ENCODE measurements at regions not wholly inside any gene's neighbourhood (a gene's known extent, or its start where the extent isn't known, plus 50 kb on each side); places are given as distances from the start of the nearest gene placed in this dataset.

DNA sequence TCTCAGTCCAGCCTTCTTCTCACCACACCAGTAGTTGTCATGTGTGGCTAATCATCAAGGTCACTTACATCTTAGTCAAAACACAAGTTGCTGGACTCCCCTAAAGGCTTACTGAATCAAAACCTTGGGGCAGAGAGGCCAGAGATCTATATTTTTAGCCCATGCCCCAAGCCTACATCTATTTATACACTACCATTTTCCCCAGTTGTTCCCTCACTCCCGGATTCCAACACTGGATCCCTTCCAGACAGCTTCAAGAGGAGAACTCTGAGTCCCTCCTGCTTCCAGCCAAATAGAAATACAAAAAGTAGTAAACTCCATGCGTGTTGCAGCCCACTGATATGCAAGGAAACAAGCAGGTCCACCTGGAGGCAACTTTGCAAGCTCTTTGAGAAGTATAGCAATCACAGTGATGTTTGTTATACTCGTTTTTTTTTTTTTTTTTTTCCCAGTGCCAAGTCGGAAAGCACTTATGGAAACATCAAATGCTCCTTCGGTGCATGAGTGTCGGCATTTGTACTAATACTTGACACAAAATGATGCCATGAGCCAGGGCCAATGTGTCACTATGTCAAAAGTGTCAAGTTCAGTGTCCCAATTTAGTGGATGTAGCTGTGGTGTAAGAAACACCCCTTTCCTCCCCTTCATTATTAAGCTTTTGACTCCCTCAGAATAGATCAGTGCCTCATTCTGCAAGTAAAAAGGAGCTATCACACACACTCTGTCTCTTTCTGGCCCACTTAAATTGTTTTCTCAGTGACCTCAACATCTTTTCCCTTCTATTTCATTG is 594.2 kb upstream of the SGCD start:
- POLR2A ChIA-PET (ENCODE audit: unreplicated experiment) = interaction anchor here (0.6 kb wide), 2 partner anchors 38 to 984 kb away, joined by 3 to 4 read pairs; no protein-coding TSS in a partner anchor

More for the DNA sequence above, 594.2 kb upstream of the SGCD start:
- H3K9ac ChIP-seq (ENCODE audit: low read depth, low read length) = no peak overlapping the region
- H2BK5ac ChIP-seq (ENCODE audit: low read depth, low read length, poor library complexity, severe bottlenecking) = no peak overlapping the region
- H2BK15ac ChIP-seq (ENCODE audit: low read depth, low read length) = no peak overlapping the region
- in situ Hi-C loops (cut with MboI; ENCODE audit: low sequenced_read_pairs) (no loop called here), intact Hi-C loops (cut with micrococcal nuclease) (no loop called here), dilution Hi-C loops (cut with HindIII; ENCODE audit: low sequenced_read_pairs, unreplicated experiment) (no loop called here)
- H3K4me2 ChIP-seq (ENCODE audit: low read depth, low read length) = no peak overlapping the region
- ATAC-seq (ENCODE audit: low read depth) (no peak), DNase-seq (no peak)
- no peak overlapping the region for H3K56ac ChIP-seq (ENCODE audit: extremely low read depth, insufficient read depth, low read length)
- CTCF ChIA-PET = interaction anchor here (0.6 kb wide), 1 partner anchor 469 kb away, joined by 5 read pairs; no protein-coding TSS in a partner anchor
- H2BK20ac ChIP-seq (ENCODE audit: low read depth, low read length) = no peak overlapping the region
- H2AK9ac ChIP-seq (replicated peaks; ENCODE audit: low read depth, low read length, poor library complexity) = no peak overlapping the region
- H4K91ac ChIP-seq (ENCODE audit: insufficient read depth, low read depth, low read length) = no peak overlapping the region
- no peaks in the 10 kb centered on the region for H3K79me1 ChIP-seq (ENCODE audit: low read depth in 1 of 2, low read length in 2 of 2)
- H3K23ac ChIP-seq (ENCODE audit: low read depth, low read length) = no peak overlapping the region
- no peak overlapping the region for H2BK120ac ChIP-seq (ENCODE audit: low read depth, low read length)
- no peak overlapping the region for H3K27ac ChIP-seq (ENCODE audit: insufficient read depth, low read length)
- no peak overlapping the region for H3K4ac ChIP-seq (ENCODE audit: low read depth, low read length)
- no peak for TF ChIP-seq CEBPB (IDR thresholded peaks at IDR 0.05; ENCODE audit: low read depth, low read length)
- no peak for TF ChIP-seq RFX5 (IDR thresholded peaks at IDR 0.05; ENCODE audit: low read depth, low read length)
- H3K36me3 ChIP-seq (ENCODE audit: control insufficient read depth, insufficient read depth, low read length) = no peaks in the 10 kb centered on the region
- peaks cover 20% of the 10 kb centered on the region for H3K27me3 ChIP-seq (ENCODE audit: control insufficient read depth, insufficient read depth, low read length)
- H2AK5ac ChIP-seq (ENCODE audit: low read depth, low read length) = no peak overlapping the region
- H4K5ac ChIP-seq (ENCODE audit: low read depth, low read length) = no peak overlapping the region
- no peak overlapping the region for H3K14ac ChIP-seq (replicated peaks; ENCODE audit: low read depth, low read length)
- H2AFZ ChIP-seq (replicated peaks; ENCODE audit: low read length, poor library complexity) = no peak overlapping the region
- H3K9me1 ChIP-seq (ENCODE audit: insufficient read depth, low read length) = no peaks in the 10 kb centered on the region
- no peak overlapping the region for H3K4me3 ChIP-seq (ENCODE audit: insufficient read depth, low read depth, low read length)
- H4K20me1 ChIP-seq (ENCODE audit: insufficient read depth, low read length) = no peaks in the 10 kb centered on the region
- H4K8ac ChIP-seq (ENCODE audit: low read depth in 2 of 2, low read length in 2 of 2) = no peak overlapping the region
- 0% methylated on average over 1 of the region's 6 CpGs; no CpG with 5 or more reads in 1 of the 2 experiments for WGBS, 2 experiments (ENCODE audit: extremely low coverage in 2 of 2, insufficient read length in 1 of 2)
- no peaks in the 10 kb centered on the region for H3K4me1 ChIP-seq (ENCODE audit: control insufficient read depth, insufficient read depth, low read length)
- H3K18ac ChIP-seq (ENCODE audit: low read depth, low read length) = no peak overlapping the region
- BruUV-seq (replicated peaks) = no TSS peak
- H3K9me3 ChIP-seq (ENCODE audit: control insufficient read depth, insufficient read depth, low read length) = peaks cover 3% of the 10 kb centered on the region; the same call in 1 of the 2 replicates
